Omental fat pad (tissue), 3 donors: ENCODE measurements at regions not wholly inside any gene's neighbourhood (a gene's known extent, or its start where the extent isn't known, plus 50 kb on each side); places are given as distances from the start of the nearest gene placed in this dataset.

ENCODE experiments used
- ATAC-seq: fragments of 150-250 bp; one replicate; pipeline ENCODE4 v1.9.1; 2016; ENCODE audit warnings: mild to moderate bottlenecking, moderate library complexity; ENCODE audit not compliant: low FRiP score
- DNase-seq: peaks from one replicate; pipeline ENCODE4 v3.0.0-alpha.2; 2019; ENCODE audit warnings: low spot score
- TF ChIP-seq, protein P1 (sequence below), 3 donors: fragments of 450-650 bp; IDR thresholded peaks; one replicate each; pipeline ENCODE4 v1.5.1; 2016 to 2017; ENCODE audit warnings: antibody characterized with exemption in 3 of 3, mild to moderate bottlenecking in 3 of 3, moderate library complexity in 2 of 3

GRCh38 chr12:124162151-124163110 lies 132.5 kb upstream of the RFLNA start:
- ATAC-seq (no peak), DNase-seq (no peak)
- TF ChIP-seq, protein P1, sequence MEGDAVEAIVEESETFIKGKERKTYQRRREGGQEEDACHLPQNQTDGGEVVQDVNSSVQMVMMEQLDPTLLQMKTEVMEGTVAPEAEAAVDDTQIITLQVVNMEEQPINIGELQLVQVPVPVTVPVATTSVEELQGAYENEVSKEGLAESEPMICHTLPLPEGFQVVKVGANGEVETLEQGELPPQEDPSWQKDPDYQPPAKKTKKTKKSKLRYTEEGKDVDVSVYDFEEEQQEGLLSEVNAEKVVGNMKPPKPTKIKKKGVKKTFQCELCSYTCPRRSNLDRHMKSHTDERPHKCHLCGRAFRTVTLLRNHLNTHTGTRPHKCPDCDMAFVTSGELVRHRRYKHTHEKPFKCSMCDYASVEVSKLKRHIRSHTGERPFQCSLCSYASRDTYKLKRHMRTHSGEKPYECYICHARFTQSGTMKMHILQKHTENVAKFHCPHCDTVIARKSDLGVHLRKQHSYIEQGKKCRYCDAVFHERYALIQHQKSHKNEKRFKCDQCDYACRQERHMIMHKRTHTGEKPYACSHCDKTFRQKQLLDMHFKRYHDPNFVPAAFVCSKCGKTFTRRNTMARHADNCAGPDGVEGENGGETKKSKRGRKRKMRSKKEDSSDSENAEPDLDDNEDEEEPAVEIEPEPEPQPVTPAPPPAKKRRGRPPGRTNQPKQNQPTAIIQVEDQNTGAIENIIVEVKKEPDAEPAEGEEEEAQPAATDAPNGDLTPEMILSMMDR (IDR thresholded peaks at IDR 0.05), result no peak

- ATAC-seq (no peak), DNase-seq (no peak)
- TF ChIP-seq, protein P1 (IDR thresholded peaks at IDR 0.05), result no peak
Measured at GRCh38 chr12:124165695-124166094, 129.2 kb upstream of the RFLNA start.

- ATAC-seq (no peak), DNase-seq (no peak)
- TF ChIP-seq, protein P1 (IDR thresholded peaks at IDR 0.05), result no peak
Measured at GRCh38 chr12:124167141-124167540, 127.8 kb upstream of the RFLNA start.

GRCh38 chr12:124168016-124168786 lies 126.7 kb upstream of the RFLNA start:
- ATAC-seq, result no peak
- DNase-seq, result no peak
- TF ChIP-seq, protein P1 (IDR thresholded peaks at IDR 0.05), result no peak

- TF ChIP-seq, protein P1 (IDR thresholded peaks at IDR 0.05), result no peak
- ATAC-seq (no peak), DNase-seq (no peak)
Measured at GRCh38 chr12:124169577-124170284, 125.2 kb upstream of the RFLNA start.

- DNase-seq (no peak), ATAC-seq (peak; percentile 82)
- TF ChIP-seq, protein P1 (IDR thresholded peaks at IDR 0.05), result no peak
Measured at GRCh38 chr12:124170760-124171159, 124.1 kb upstream of the RFLNA start.
